ENCODE measurements at regions not wholly inside any gene's neighbourhood (a gene's known extent, or its start where the extent isn't known, plus 50 kb on each side); places are given as distances from the start of the nearest gene placed in this dataset.

DNA sequence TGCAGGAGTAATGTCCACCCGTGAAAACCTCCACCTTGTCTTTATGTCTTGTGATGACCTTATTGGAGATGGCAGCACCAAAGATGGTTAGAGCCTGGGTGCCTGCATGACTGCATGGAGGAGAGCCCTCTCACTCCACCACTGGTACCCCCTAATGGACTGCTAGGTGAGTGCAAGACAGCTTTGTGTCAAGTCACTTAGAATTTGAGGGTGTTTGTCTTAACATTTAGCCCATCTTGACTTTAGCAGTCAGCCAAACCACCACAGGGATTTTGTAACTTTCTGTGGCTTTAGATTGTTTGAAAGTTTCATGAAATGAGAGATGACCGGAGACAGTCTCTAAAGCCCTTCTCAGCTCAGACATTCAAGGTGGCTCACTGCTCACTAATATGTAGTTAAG is 232.9 kb upstream of the NCAM1 start:
- TF ChIP-seq, protein P1, sequence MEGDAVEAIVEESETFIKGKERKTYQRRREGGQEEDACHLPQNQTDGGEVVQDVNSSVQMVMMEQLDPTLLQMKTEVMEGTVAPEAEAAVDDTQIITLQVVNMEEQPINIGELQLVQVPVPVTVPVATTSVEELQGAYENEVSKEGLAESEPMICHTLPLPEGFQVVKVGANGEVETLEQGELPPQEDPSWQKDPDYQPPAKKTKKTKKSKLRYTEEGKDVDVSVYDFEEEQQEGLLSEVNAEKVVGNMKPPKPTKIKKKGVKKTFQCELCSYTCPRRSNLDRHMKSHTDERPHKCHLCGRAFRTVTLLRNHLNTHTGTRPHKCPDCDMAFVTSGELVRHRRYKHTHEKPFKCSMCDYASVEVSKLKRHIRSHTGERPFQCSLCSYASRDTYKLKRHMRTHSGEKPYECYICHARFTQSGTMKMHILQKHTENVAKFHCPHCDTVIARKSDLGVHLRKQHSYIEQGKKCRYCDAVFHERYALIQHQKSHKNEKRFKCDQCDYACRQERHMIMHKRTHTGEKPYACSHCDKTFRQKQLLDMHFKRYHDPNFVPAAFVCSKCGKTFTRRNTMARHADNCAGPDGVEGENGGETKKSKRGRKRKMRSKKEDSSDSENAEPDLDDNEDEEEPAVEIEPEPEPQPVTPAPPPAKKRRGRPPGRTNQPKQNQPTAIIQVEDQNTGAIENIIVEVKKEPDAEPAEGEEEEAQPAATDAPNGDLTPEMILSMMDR (IDR thresholded peaks at IDR 0.05), result no peak
- TF ChIP-seq EP300 (IDR thresholded peaks at IDR 0.05), result no peak
- no peak for TF ChIP-seq POLR2A (IDR thresholded peaks at IDR 0.05)

All from ovary (tissue), 3 donors.